GM19025 (cell line): ENCODE measurements at regions not wholly inside any gene's neighbourhood (a gene's known extent, or its start where the extent isn't known, plus 50 kb on each side); places are given as distances from the start of the nearest gene placed in this dataset.

ENCODE experiments used
- ATAC-seq: cut with Tn5 transposase; IDR thresholded peaks from one replicate; pipeline ENCODE4 v1.9.1; 2021; ENCODE audit warnings: mild to moderate bottlenecking, low read depth, moderate library complexity; ENCODE audit not compliant: unreplicated experiment

- ATAC-seq = no peak
These were observed 399.9 kb upstream of the CDH11 start for GRCh38 chr16:65521633-65522328.

- no peak for ATAC-seq
These were observed 397.5 kb upstream of the CDH11 start for GRCh38 chr16:65519402-65519801.

- ATAC-seq = no peak
These were observed 393.3 kb upstream of the CDH11 start for GRCh38 chr16:65515193-65515592.

GRCh38 chr16:65510850-65511249, 389.0 kb upstream of the CDH11 start:
- ATAC-seq = no peak

GRCh38 chr16:65510241-65510640, 388.4 kb upstream of the CDH11 start:
- ATAC-seq = no peak

- no peak for ATAC-seq
These were observed 387.3 kb upstream of the CDH11 start for GRCh38 chr16:65509172-65509571.

- ATAC-seq = no peak
These were observed 379.1 kb upstream of the CDH11 start for GRCh38 chr16:65500919-65501318.

- ATAC-seq = no peak
These were observed 378.1 kb upstream of the CDH11 start for GRCh38 chr16:65500007-65500406.

GRCh38 chr16:65499566-65499965, 377.7 kb upstream of the CDH11 start:
- ATAC-seq = no peak

- no peak for ATAC-seq
These were observed 375.7 kb upstream of the CDH11 start for GRCh38 chr16:65497571-65497970.

GRCh38 chr16:65495106-65495505, 373.2 kb upstream of the CDH11 start:
- ATAC-seq = no peak

GRCh38 chr16:65494609-65495008, 372.7 kb upstream of the CDH11 start:
- no peak for ATAC-seq

GRCh38 chr16:65494080-65494479, 372.2 kb upstream of the CDH11 start:
- no peak for ATAC-seq

- no peak for ATAC-seq
These were observed 368.4 kb upstream of the CDH11 start for GRCh38 chr16:65490286-65490685.

- no peak for ATAC-seq
These were observed 367.7 kb upstream of the CDH11 start for GRCh38 chr16:65489531-65490023.

- no peak for ATAC-seq
These were observed 365.4 kb upstream of the CDH11 start for GRCh38 chr16:65487231-65487630.

GRCh38 chr16:65481956-65482355, 360.1 kb upstream of the CDH11 start:
- ATAC-seq = no peak

GRCh38 chr16:65480281-65481091, 358.6 kb upstream of the CDH11 start:
- ATAC-seq = no peak

- no peak for ATAC-seq
These were observed 354.6 kb upstream of the CDH11 start for GRCh38 chr16:65476448-65476955.

- ATAC-seq = no peak
These were observed 351.8 kb upstream of the CDH11 start for GRCh38 chr16:65473699-65474098.

GRCh38 chr16:65469116-65469515, 347.3 kb upstream of the CDH11 start:
- ATAC-seq = no peak

- ATAC-seq = no peak
These were observed 346.3 kb upstream of the CDH11 start for GRCh38 chr16:65468133-65468532.
